Ishikawa (cell line): ENCODE measurements at regions not wholly inside any gene's neighbourhood (a gene's known extent, or its start where the extent isn't known, plus 50 kb on each side); places are given as distances from the start of the nearest gene placed in this dataset.

Experiments used
- CREB1 ChIP-seq: IDR thresholded peaks from 2 replicates; pipeline ENCODE4 v1.6.1; 2012; ENCODE audit warnings: low read depth
- EP300 ChIP-seq: IDR thresholded peaks from 2 replicates; pipeline ENCODE4 v1.6.1; 2012; ENCODE audit warnings: borderline replicate concordance
- RAD21 ChIP-seq: IDR thresholded peaks from 2 replicates; pipeline ENCODE4 v1.6.1; 2012; ENCODE audit warnings: low read depth
- TAF1 ChIP-seq: IDR thresholded peaks from 2 replicates; pipeline ENCODE4 v1.6.1; 2012; ENCODE audit warnings: low read depth, mild to moderate bottlenecking
- TCF12 ChIP-seq: IDR thresholded peaks from 2 replicates; pipeline ENCODE4 v1.6.1; 2012; ENCODE audit warnings: low read depth
- YY1 ChIP-seq: IDR thresholded peaks from 2 replicates; pipeline ENCODE4 v1.6.1; 2012; ENCODE audit warnings: low read depth

DNA sequence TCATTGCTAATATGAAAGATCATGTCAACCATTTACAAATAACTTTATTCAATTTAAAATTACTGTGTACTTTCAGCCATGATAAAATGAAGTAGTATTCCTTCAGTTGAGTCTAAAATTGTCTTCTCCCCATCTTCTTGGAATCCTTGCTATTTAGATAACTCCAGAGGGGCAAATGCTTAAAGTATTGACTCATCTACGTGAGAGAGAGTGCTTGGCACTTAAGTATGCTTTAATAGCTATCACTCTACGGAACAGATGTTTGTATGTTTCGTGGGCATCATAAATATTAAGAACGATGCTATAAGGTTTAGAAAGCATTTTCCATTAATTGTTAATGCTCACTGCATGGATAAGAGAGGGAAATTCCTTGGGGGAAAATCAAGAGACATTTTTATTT lies 69.3 kb upstream of the MED13 start:
- TF ChIP-seq TCF12 (no peak), YY1 (no peak), TAF1 (no peak), EP300 (no peak), RAD21 (no peak), CREB1 (no peak)
